Urothelium cell line (cell line): ENCODE measurements at regions not wholly inside any gene's neighbourhood (a gene's known extent, or its start where the extent isn't known, plus 50 kb on each side); places are given as distances from the start of the nearest gene placed in this dataset.

Experiments
- DNase-seq: peaks from one replicate; pipeline ENCODE4 v3.0.0; 2011; ENCODE audit warnings: low spot score, mixed read lengths
- FAIRE-seq: peaks from 2 replicates; lab custom pipeline; 2011; peaks lifted over from hg19 to GRCh38; lab: Jason Lieb, UNC

DNA sequence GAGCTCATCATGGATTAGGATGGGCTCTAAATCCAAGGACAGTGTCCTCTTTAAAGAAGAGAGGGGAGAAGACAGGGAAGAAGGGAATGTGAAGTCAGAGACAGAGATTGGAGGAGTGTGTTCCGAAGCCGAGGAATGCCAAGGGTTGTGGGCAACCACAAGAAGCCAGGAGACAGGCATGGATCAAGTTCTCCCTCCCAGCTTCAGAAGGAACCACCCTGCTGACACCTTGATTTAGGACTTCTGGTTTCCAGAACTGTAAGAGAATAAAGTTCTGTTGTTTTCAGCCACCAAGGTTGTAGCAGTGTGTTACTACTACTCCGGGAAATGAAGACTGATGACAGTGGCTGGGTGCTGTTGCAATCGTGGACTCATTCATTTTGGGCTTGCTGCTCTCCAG is 120.1 kb downstream of the RPS12 start:
- FAIRE-seq (no peak), DNase-seq (peak; percentile 42)

DNA sequence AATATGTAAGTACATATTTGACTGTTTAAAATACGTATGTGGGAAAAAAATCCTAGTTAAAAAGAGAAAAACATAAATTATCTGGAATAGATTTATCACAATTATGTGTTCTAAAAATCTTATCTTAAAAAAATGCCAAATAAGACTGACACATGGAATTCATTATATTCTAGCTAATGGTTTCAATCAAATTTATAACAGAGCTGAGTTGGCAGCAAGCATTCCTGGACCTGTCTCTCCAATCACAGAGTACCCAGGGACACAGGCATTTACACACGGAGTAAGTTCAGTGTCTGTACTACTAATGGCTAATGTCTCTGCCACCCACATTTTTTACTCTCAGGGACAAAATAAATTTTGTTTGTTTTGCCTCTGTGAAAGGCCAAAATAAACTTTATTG is 122.3 kb downstream of the RPS12 start:
- no peak for FAIRE-seq
- DNase-seq: no peak

DNA sequence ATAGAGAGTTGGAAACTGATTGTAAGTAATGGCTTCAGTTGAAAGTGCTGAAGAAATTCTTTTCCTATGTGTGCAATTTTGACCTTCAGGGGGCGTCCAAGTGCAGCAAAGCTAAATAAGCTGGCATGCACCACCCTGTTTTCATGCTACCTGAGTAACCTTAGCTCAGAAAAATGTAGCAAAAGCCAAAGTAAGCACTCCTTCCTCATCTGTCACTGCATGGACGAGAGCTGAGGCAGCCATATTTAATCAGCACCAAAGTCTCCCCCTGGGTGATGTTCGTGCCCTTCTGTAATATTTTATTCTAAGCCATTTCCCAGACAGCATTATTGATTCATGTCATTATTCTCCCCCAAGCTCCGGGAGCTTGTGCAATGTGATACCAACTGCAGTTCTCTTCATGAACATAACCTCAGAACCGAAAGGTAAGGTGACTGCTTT is 123.1 kb downstream of the RPS12 start:
- peak; percentile 27 for DNase-seq
- no peak for FAIRE-seq

DNA sequence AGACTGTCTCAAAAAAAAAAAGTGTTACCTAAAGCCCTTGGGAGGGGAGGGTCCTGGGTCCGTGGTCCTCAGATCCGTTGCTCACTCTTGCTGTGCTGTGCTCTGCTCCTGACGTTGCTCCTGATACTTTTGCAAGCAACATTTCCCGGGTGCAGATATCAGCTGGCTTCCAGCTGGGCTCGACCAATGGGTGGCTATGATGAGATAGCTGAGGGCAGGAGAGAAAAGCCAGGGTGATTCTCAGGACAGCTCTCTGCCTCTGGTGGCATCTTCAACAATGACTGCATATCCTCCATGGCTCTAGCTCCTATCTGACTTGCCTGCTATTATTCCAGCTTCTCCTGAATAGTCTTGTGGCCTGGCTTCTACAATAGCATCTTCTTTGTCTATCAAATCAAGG is 134.5 kb downstream of the RPS12 start:
- FAIRE-seq: no peak
- no peak for DNase-seq

- no peak for FAIRE-seq
Observed at GRCh38 chr6:132950566-132950965, 136.2 kb downstream of the RPS12 start.

GRCh38 chr6:132952031-132952867 is 137.9 kb downstream of the RPS12 start:
- FAIRE-seq: peak; percentile 13

More at GRCh38 chr6:132950566-132950965, 136.2 kb downstream of the RPS12 start:
- DNase-seq: no peak

DNA sequence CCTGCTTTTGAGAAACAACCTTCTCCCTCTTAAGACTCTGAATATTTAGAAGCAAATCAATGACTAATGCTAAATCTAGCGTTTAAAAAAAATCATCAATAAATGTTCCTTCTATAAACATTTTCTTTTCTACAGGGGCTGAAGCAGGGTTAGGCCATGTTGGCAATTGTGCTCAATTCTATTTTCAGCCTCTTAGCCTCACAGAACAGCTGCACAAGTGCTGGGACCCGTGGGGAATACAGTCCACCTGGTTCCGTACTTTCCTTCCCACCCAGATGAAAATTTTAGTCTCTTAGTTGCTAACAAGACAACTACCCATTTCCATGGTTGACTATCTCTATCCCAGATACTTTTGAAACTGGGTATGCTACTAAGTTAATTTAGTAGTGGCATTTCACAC is 138.6 kb downstream of the RPS12 start:
- FAIRE-seq: no peak
- no peak for DNase-seq

More at GRCh38 chr6:132952031-132952867, 137.9 kb downstream of the RPS12 start:
- DNase-seq: no peak

GRCh38 chr6:132954222-132954621 is 139.9 kb downstream of the RPS12 start:
- FAIRE-seq (no peak), DNase-seq (no peak)

DNA sequence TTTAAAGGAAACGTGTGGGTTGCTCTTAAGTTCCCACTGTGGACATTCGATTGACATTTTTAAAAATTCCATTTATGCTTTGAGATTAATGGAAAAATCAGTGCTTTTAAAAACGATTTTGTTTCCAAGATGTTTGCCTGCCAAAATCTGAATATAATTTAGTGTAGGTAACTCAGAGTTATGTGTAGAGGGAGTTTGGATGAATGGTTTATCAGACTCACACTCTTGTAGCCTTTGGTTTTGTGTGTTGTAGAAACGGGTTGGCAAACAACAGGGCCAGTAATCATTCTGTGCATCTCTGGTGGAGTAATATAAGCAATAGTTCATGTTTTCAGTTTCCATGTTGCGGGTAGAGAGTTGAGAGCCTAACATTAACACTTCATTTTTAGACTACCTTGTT is 140.6 kb downstream of the RPS12 start:
- FAIRE-seq (no peak), DNase-seq (no peak)

- DNase-seq (no peak), FAIRE-seq (no peak)
Observed at GRCh38 chr6:132959639-132960326, 145.4 kb downstream of the RPS12 start.

- DNase-seq (peak; percentile 11), FAIRE-seq (no peak)
Observed at GRCh38 chr6:132960720-132961119, 146.4 kb downstream of the RPS12 start.

GRCh38 chr6:132961122-132961521 is 146.8 kb downstream of the RPS12 start:
- FAIRE-seq (peak; percentile 30), DNase-seq (peak; percentile 25)

GRCh38 chr6:132961610-132962009 is 147.2 kb downstream of the RPS12 start:
- no peak for DNase-seq

GRCh38 chr6:132962936-132963868 is 148.8 kb downstream of the RPS12 start:
- DNase-seq: peak; percentile 72
- no peak for FAIRE-seq

More at GRCh38 chr6:132961610-132962009, 147.2 kb downstream of the RPS12 start:
- FAIRE-seq: no peak

GRCh38 chr6:132964101-132964867 is 149.9 kb downstream of the RPS12 start:
- FAIRE-seq (no peak), DNase-seq (peak; percentile 27)

- FAIRE-seq: no peak
- no peak for DNase-seq
Observed at GRCh38 chr6:132964868-132965382, 150.6 kb downstream of the RPS12 start.

GRCh38 chr6:132967871-132968270 is 153.5 kb downstream of the RPS12 start:
- FAIRE-seq: no peak
- DNase-seq: no peak

DNA sequence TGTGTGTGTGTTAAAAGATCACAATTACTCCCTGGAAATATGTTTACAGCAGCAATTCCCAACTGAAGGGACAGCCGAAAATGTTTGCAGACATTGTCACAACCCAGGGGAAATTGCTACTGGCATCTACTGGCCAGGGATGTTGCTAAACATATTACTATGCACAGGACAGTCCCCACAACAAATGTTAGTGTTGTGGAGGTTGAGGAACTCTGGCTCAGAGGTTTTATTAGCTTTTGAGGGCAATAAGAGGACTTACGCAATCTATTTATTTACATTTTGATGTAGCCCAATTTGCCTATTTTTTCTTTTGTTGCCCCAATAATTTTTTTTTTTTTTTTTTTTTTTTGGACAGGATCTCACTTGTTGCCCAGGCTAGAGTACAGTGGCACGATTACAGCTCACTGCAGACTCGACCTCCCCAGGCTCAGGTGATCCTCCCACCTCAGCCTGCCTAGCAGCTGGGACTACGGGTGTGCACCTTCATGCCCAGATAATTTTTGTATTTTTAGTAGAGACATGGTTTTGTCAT is 154.1 kb downstream of the RPS12 start:
- FAIRE-seq: no peak

GRCh38 chr6:132969196-132969595 is 154.8 kb downstream of the RPS12 start:
- no peak for FAIRE-seq
- DNase-seq: no peak

More for the DNA sequence above, 154.1 kb downstream of the RPS12 start:
- DNase-seq: no peak

GRCh38 chr6:132971676-132972075 is 157.3 kb downstream of the RPS12 start:
- no peak for DNase-seq
- no peak for FAIRE-seq
